Bronchial epithelial cell (primary cell): ENCODE measurements at regions not wholly inside any gene's neighbourhood (a gene's known extent, or its start where the extent isn't known, plus 50 kb on each side); places are given as distances from the start of the nearest gene placed in this dataset.

Source experiments
- DNase-seq: peaks from one replicate; pipeline ENCODE4 v3.0.0-alpha.2; 2010; ENCODE audit warnings: low read depth
- FAIRE-seq: peaks from 2 replicates; lab custom pipeline; 2011; peaks lifted over from hg19 to GRCh38; lab: Jason Lieb, UNC
- H3K27me3 ChIP-seq: 2 replicates; pipeline ENCODE4 v1.5.1; 2011; ENCODE audit warnings: low read length; ENCODE audit not compliant: control insufficient read depth, insufficient read depth
- H3K36me3 ChIP-seq: 2 replicates; pipeline ENCODE4 v1.5.1; 2011; ENCODE audit warnings: low read length; ENCODE audit not compliant: control insufficient read depth, insufficient read depth
- H3K4me3 ChIP-seq: 2 replicates; pipeline ENCODE4 v1.5.1; 2011; ENCODE audit warnings: mild to moderate bottlenecking, low read depth, low read length, control low read depth
- CTCF ChIP-seq: IDR thresholded peaks from 2 replicates; pipeline ENCODE4 v1.5.1; 2011; ENCODE audit warnings: mild to moderate bottlenecking, moderate library complexity, low read length, control low read depth, inconsistent platforms; ENCODE audit not compliant: insufficient read depth, severe bottlenecking

DNA sequence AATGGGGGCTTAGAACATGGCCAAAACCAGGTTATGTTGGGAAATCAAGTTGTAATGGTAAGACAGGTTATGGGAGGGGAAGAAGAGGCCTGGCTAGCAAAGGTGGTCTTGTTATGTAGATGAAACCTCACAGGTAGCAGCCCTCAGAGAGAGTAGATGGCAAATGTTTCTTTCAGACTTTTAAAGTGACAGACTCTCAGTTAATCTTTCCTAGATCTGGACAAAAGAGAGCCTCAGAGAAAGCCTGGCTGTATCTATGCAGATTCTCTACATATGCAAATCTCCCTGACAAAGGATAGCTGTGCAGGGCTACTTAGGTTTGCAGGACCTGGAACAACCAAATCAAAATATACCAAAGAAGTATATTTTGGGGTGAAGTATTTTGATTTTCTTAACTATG is 284.1 kb upstream of the AMOT start:
- TF ChIP-seq CTCF, result no peak
- no peak overlapping the region for H3K4me3 ChIP-seq
- H3K27me3 ChIP-seq, result no peaks in the 10 kb centered on the region
- H3K36me3 ChIP-seq, result no peaks in the 10 kb centered on the region
- FAIRE-seq (no peak), DNase-seq (no peak)

DNA sequence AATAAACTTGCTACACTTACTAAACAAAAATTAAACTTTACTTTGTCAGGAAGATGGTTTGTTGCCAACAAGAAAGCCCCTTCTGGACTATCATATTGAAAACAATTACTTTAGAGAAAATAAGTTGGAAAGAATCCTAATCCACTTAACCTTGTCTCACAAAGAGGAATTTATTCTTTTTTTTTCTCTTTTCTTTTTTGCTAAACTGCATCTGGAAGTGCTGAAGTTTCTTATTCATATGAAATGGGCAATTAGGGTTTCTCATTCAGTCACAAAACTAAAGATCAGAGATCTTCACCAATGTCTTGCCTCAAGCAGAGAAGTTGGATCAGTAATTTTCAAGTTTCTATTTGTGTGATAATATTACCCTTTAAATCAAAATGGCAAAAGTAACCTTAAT is 234.9 kb upstream of the AMOT start:
- no peak for TF ChIP-seq CTCF
- no peaks in the 10 kb centered on the region for H3K36me3 ChIP-seq
- DNase-seq, result no peak
- no peak overlapping the region for H3K4me3 ChIP-seq
- FAIRE-seq, result no peak
- no peaks in the 10 kb centered on the region for H3K27me3 ChIP-seq

DNA sequence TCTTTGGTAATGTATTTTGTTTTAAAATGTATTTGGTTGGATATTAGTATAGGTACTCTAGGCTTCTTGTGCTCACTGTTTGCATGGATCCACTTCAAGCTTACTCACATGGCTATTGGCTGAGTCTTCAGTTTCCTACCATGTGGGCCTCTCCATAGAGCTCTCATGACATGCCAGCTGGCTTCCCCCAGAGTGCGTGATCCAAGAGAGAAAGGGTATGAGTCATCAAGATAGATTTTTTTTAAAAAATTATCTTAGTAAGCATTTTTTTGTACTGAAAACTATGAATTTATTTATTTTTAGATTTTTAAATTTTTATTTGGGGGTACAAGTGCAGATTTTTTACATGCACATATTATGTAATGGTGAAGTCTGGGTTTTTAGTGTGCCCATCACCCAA is 219.1 kb upstream of the AMOT start:
- Histone ChIP-seq H3K36me3 (no peaks in the 10 kb centered on the region), H3K4me3 (no peak overlapping the region), H3K27me3 (no peaks in the 10 kb centered on the region)
- FAIRE-seq, result no peak
- peak; percentile 0 for DNase-seq
- TF ChIP-seq CTCF, result no peak

- FAIRE-seq, result peak; percentile 80
- TF ChIP-seq CTCF, result no peak
- no peak overlapping the region for H3K4me3 ChIP-seq
- DNase-seq, result no peak
- no peaks in the 10 kb centered on the region for H3K36me3 ChIP-seq
- H3K27me3 ChIP-seq, result no peaks in the 10 kb centered on the region
These were observed 218.0 kb upstream of the AMOT start for GRCh38 chrX:113058634-113059033.

GRCh38 chrX:113048896-113049295 is 208.3 kb upstream of the AMOT start:
- H3K27me3 ChIP-seq, result no peaks in the 10 kb centered on the region
- no peak for FAIRE-seq
- H3K36me3 ChIP-seq, result no peaks in the 10 kb centered on the region
- TF ChIP-seq CTCF, result no peak
- peak; percentile 20 for DNase-seq
- H3K4me3 ChIP-seq, result no peak overlapping the region

- H3K36me3 ChIP-seq, result no peaks in the 10 kb centered on the region
- TF ChIP-seq CTCF, result no peak
- DNase-seq, result no peak
- no peak overlapping the region for H3K4me3 ChIP-seq
- no peak for FAIRE-seq
- no peaks in the 10 kb centered on the region for H3K27me3 ChIP-seq
These were observed 207.8 kb upstream of the AMOT start for GRCh38 chrX:113048480-113048879.
